Endothelial cell (in vitro differentiated cells): ENCODE measurements at regions not wholly inside any gene's neighbourhood (a gene's known extent, or its start where the extent isn't known, plus 50 kb on each side); places are given as distances from the start of the nearest gene placed in this dataset.

ENCODE experiments used
- DNase-seq: peaks from one replicate; pipeline ENCODE4 v3.0.0; 2021; ENCODE audit warnings: low spot score
- H3K27ac Mint-ChIP-seq: one replicate; pipeline ENCODE4 v1.8.0; 2021; ENCODE audit warnings: mixed read lengths, inconsistent platforms; ENCODE audit not compliant: unreplicated experiment
- H3K27me3 Mint-ChIP-seq: one replicate; pipeline ENCODE4 v1.8.0; 2021; ENCODE audit warnings: mild to moderate bottlenecking, moderate library complexity, mixed read lengths, inconsistent platforms; ENCODE audit not compliant: unreplicated experiment
- H3K36me3 Mint-ChIP-seq: one replicate; pipeline ENCODE4 v1.8.0; 2021; ENCODE audit warnings: mild to moderate bottlenecking, low read depth, mixed read lengths, inconsistent platforms; ENCODE audit not compliant: unreplicated experiment
- H3K4me1 Mint-ChIP-seq: one replicate; pipeline ENCODE4 v1.8.0; 2021; ENCODE audit warnings: mild to moderate bottlenecking, mixed read lengths, inconsistent platforms; ENCODE audit not compliant: unreplicated experiment
- H3K4me3 Mint-ChIP-seq: one replicate; pipeline ENCODE4 v1.8.0; 2021; ENCODE audit warnings: mild to moderate bottlenecking, mixed read lengths, inconsistent platforms; ENCODE audit not compliant: unreplicated experiment
- H3K9me3 Mint-ChIP-seq: one replicate; pipeline ENCODE4 v1.8.0; 2021; ENCODE audit warnings: mixed read lengths, inconsistent platforms; ENCODE audit not compliant: unreplicated experiment
- CTCF ChIP-seq: fragments of 200-600 bp; sonication (generic); IDR thresholded peaks from one replicate; pipeline ENCODE4 v1.5.0; 2021; ENCODE audit warnings: antibody characterized with exemption; ENCODE audit not compliant: unreplicated experiment

GRCh38 chr10:111504376-111504775, 427.5 kb downstream of the ADRA2A start:
- peaks cover 3% of the 10 kb centered on the region for H3K36me3 Mint-ChIP-seq
- H3K4me3 Mint-ChIP-seq = no peak overlapping the region
- DNase-seq = no peak
- no peak overlapping the region for H3K27ac Mint-ChIP-seq
- H3K27me3 Mint-ChIP-seq = no peaks in the 10 kb centered on the region
- H3K9me3 Mint-ChIP-seq = no peaks in the 10 kb centered on the region
- no peak for TF ChIP-seq CTCF
- H3K4me1 Mint-ChIP-seq = peaks cover 3% of the 10 kb centered on the region

DNA sequence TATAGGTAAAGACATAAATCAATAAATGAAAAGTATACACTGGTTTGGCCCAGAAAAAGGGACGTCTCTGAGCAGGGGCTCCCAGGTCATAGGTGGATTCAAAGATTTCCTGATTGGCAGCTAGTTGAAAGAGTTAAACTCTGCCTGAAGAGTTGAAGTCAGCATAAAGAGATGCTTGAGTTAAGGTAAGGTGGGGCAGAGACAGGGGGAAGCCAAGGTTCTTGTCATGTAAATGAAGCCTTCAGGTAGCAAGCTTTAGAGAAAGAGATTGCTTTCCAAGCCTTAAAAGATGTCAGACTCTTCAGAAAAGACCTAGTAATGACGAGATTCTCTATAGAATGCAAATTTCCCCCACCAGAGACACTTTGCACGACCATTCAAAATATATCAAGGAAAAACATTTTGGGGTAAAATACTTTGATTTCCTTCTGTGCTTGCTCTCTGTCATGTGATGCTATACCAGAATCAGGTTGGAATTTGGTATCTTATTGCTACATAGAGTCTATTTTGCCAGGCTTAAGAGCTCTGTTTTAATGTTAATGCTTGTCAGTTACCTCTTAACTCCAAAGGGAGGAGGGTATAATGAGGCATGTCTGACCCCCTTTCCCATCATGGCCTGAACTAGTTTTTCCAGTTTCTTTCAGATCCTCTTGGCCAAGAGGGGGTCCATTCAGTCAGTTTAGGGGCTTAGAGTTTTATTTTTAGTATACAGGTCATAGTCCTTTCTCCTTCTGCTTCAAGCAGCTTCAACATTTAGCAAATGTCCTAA, 429.6 kb downstream of the ADRA2A start:
- peaks cover 11% of the 10 kb centered on the region for H3K4me1 Mint-ChIP-seq
- no peak overlapping the region for H3K27ac Mint-ChIP-seq
- H3K27me3 Mint-ChIP-seq = no peaks in the 10 kb centered on the region
- TF ChIP-seq CTCF = no peak
- H3K36me3 Mint-ChIP-seq = peaks cover 3% of the 10 kb centered on the region
- no peak for DNase-seq
- H3K4me3 Mint-ChIP-seq = no peak overlapping the region
- no peaks in the 10 kb centered on the region for H3K9me3 Mint-ChIP-seq

DNA sequence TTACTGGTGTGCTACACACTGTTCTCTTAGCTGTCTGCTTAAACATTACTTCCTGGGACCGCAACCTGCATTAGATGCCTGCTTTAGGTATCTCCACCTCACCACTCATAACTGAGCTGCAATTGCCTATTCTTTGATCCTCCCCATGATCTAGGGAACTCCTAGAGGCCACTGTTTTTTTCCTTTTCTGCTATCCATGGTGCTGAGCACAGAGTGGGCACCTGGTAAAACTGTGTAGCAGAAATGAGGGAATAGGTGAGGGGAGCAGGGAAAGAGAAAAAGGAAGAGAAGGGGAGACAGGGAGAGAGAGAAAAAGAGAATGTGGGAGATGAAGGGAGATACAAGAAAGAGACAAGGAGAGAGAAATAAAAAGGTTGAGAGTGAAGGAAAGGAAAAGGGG, 434.9 kb downstream of the ADRA2A start:
- DNase-seq = peak; percentile 8
- no peaks in the 10 kb centered on the region for H3K9me3 Mint-ChIP-seq
- H3K27me3 Mint-ChIP-seq = no peaks in the 10 kb centered on the region
- H3K27ac Mint-ChIP-seq = no peak overlapping the region
- H3K36me3 Mint-ChIP-seq = no peaks in the 10 kb centered on the region
- no peak for TF ChIP-seq CTCF
- no peak overlapping the region for H3K4me3 Mint-ChIP-seq
- H3K4me1 Mint-ChIP-seq = peaks cover 11% of the 10 kb centered on the region

GRCh38 chr10:111515264-111515663, 438.4 kb downstream of the ADRA2A start:
- no peak for TF ChIP-seq CTCF
- no peaks in the 10 kb centered on the region for H3K4me1 Mint-ChIP-seq
- no peaks in the 10 kb centered on the region for H3K27me3 Mint-ChIP-seq
- no peaks in the 10 kb centered on the region for H3K36me3 Mint-ChIP-seq
- no peak for DNase-seq
- no peak overlapping the region for H3K4me3 Mint-ChIP-seq
- H3K27ac Mint-ChIP-seq = no peak overlapping the region
- H3K9me3 Mint-ChIP-seq = no peaks in the 10 kb centered on the region

DNA sequence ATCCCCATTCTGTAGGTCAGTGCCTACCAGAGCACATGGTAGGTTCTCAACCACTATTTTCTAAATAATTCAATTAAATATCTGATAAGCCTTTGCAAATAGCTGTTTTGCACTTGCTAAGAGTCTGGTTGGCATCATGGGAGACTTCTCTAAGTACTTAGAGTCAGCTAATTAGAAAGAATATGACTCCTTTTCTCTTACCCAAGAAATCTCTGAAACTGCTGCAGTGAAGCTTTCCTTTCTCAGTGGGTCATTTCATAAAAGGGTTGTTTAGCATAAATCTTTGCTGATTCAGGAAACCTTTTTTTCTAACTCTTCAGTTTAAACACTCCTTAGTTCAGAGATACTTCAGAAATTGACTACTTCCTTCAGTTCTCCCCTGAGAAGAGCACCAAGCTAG, 438.9 kb downstream of the ADRA2A start:
- Mint-ChIP-seq H3K4me3 (no peak overlapping the region), H3K9me3 (no peaks in the 10 kb centered on the region), H3K36me3 (no peaks in the 10 kb centered on the region), H3K27ac (no peak overlapping the region), H3K27me3 (no peaks in the 10 kb centered on the region), H3K4me1 (no peaks in the 10 kb centered on the region)
- TF ChIP-seq CTCF = no peak
- DNase-seq = no peak
